Osteocyte (in vitro differentiated cells): ENCODE measurements at regions not wholly inside any gene's neighbourhood (a gene's known extent, or its start where the extent isn't known, plus 50 kb on each side); places are given as distances from the start of the nearest gene placed in this dataset.

ENCODE experiments used
- DNase-seq: peaks from one replicate; pipeline ENCODE4 v3.0.0; 2021; ENCODE audit warnings: mixed read lengths; ENCODE audit not compliant: unreplicated experiment; ENCODE audit errors: extremely low spot score
- H3K27ac Mint-ChIP-seq: one replicate; pipeline ENCODE4 v1.8.0; 2021; ENCODE audit warnings: mild to moderate bottlenecking, mixed read lengths; ENCODE audit not compliant: unreplicated experiment
- H3K27me3 Mint-ChIP-seq: one replicate; pipeline ENCODE4 v1.8.0; 2021; ENCODE audit warnings: mixed read lengths; ENCODE audit not compliant: unreplicated experiment
- H3K36me3 Mint-ChIP-seq: one replicate; pipeline ENCODE4 v1.8.0; 2021; ENCODE audit warnings: mixed read lengths; ENCODE audit not compliant: unreplicated experiment
- H3K4me1 Mint-ChIP-seq: one replicate; pipeline ENCODE4 v1.8.0; 2021; ENCODE audit warnings: mixed read lengths; ENCODE audit not compliant: unreplicated experiment
- H3K4me3 Mint-ChIP-seq: one replicate; pipeline ENCODE4 v1.8.0; 2021; ENCODE audit warnings: mild to moderate bottlenecking, moderate library complexity, mixed read lengths; ENCODE audit not compliant: unreplicated experiment
- H3K9me3 Mint-ChIP-seq: one replicate; pipeline ENCODE4 v1.8.0; 2021; ENCODE audit warnings: mixed read lengths; ENCODE audit not compliant: unreplicated experiment
- CTCF ChIP-seq: fragments of 200-600 bp; sonication (generic); IDR thresholded peaks from 2 replicates; pipeline ENCODE4 v1.5.0; 2021; ENCODE audit warnings: antibody characterized with exemption, mild to moderate bottlenecking, moderate library complexity

DNA sequence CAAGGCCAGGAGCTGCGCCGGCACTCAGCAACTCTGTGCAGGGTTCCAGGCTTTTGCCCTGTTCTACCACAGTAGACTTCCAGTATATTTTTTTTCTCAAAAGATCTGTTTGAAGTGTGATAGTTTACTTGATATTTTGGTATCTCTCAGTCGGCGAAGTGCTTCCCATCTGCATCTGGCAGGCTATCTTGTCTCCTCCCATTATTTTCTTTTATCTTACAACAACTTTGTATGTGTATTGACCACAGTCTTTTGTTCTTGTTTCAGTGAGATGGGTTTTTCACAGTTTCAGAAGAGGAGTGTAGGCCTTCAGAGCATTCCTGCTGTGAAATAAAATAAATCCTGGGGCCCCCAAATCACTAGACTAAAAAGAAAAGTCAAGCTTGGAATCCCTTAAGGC is 292.9 kb downstream of the PTGER3 start:
- peaks cover 23% of the 10 kb centered on the region for H3K9me3 Mint-ChIP-seq
- H3K27me3 Mint-ChIP-seq = no peaks in the 10 kb centered on the region
- DNase-seq = no peak
- TF ChIP-seq CTCF = no peak
- no peak overlapping the region for H3K4me3 Mint-ChIP-seq
- H3K4me1 Mint-ChIP-seq = no peaks in the 10 kb centered on the region
- H3K36me3 Mint-ChIP-seq = no peaks in the 10 kb centered on the region
- no peak overlapping the region for H3K27ac Mint-ChIP-seq

DNA sequence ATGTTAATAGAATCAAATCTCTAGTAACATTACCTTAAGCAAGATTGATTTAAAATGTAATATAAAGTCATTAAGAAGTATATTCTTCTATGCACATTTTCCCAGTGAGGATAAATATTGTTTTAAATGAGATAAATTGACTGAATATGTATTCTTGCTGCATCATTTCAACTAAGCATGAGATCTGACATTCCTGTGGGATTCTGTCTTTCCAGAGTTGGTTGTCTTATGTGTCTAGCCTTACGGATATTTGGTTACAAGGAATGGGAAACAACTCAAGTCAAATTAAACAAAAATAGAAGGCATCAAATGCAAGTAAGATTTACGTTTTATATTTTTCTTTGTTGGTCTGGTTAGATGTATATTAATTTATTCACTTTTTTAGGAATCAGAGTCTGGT is 287.5 kb downstream of the PTGER3 start:
- Mint-ChIP-seq H3K4me3 (no peak overlapping the region), H3K27ac (no peak overlapping the region), H3K36me3 (no peaks in the 10 kb centered on the region), H3K9me3 (peaks cover 4% of the 10 kb centered on the region), H3K27me3 (no peaks in the 10 kb centered on the region), H3K4me1 (no peaks in the 10 kb centered on the region)
- no peak for TF ChIP-seq CTCF
- DNase-seq = no peak

DNA sequence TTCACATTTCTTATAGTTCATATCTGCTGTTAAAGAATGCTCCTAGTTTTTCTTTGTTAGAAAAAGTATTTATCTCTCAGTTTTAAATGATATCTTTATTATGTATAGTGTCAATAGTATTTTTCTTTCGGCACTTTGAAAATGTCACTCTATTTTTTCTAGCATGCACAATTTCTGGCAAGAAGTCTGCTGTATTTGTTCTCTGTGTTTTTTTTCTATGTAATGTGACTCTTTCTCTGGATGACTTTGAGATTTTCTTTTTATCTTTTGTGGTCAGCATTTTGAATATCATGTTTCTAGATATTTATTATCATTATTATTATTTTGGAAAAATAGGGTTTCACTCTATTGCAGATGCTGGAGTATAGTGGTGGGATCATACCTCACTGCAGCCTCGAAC is 285.2 kb downstream of the PTGER3 start:
- H3K4me1 Mint-ChIP-seq = no peaks in the 10 kb centered on the region
- no peak for DNase-seq
- H3K27ac Mint-ChIP-seq = no peak overlapping the region
- no peaks in the 10 kb centered on the region for H3K36me3 Mint-ChIP-seq
- TF ChIP-seq CTCF = no peak
- H3K4me3 Mint-ChIP-seq = no peak overlapping the region
- no peaks in the 10 kb centered on the region for H3K27me3 Mint-ChIP-seq
- H3K9me3 Mint-ChIP-seq = peaks cover 4% of the 10 kb centered on the region

GRCh38 chr1:70764747-70765146 is 282.9 kb downstream of the PTGER3 start:
- Mint-ChIP-seq H3K36me3 (no peaks in the 10 kb centered on the region), H3K27ac (no peak overlapping the region), H3K27me3 (peaks cover 3% of the 10 kb centered on the region), H3K4me3 (no peak overlapping the region), H3K9me3 (peaks cover 4% of the 10 kb centered on the region), H3K4me1 (no peaks in the 10 kb centered on the region)
- TF ChIP-seq CTCF = no peak
- DNase-seq = no peak

- H3K9me3 Mint-ChIP-seq = peaks cover 22% of the 10 kb centered on the region
- no peaks in the 10 kb centered on the region for H3K4me1 Mint-ChIP-seq
- no peak overlapping the region for H3K4me3 Mint-ChIP-seq
- H3K36me3 Mint-ChIP-seq = no peaks in the 10 kb centered on the region
- DNase-seq = no peak
- peaks cover 3% of the 10 kb centered on the region for H3K27me3 Mint-ChIP-seq
- H3K27ac Mint-ChIP-seq = no peak overlapping the region
- TF ChIP-seq CTCF = no peak
Measured at GRCh38 chr1:70767377-70767776, 280.2 kb downstream of the PTGER3 start.
